GM10266 (cell line): ENCODE measurements at regions not wholly inside any gene's neighbourhood (a gene's known extent, or its start where the extent isn't known, plus 50 kb on each side); places are given as distances from the start of the nearest gene placed in this dataset.

Source experiments
- DNase-seq: peaks from one replicate; pipeline ENCODE4 v3.0.0; 2012; ENCODE audit errors: extremely low spot score
- CTCF ChIP-seq: IDR thresholded peaks from 2 replicates; pipeline ENCODE4 v1.5.1; 2012; ENCODE audit warnings: mild to moderate bottlenecking, low read depth; ENCODE audit not compliant: control insufficient read depth, insufficient read depth; ENCODE audit errors: missing control alignments

- TF ChIP-seq CTCF, result no peak
- peak; percentile 36 for DNase-seq
These were observed 132.9 kb downstream of the OAT start for GRCh38 chr10:124285587-124286527.

GRCh38 chr10:124283949-124284250 is 134.8 kb downstream of the OAT start:
- TF ChIP-seq CTCF, result no peak
- DNase-seq, result no peak

- no peak for TF ChIP-seq CTCF
These were observed 135.3 kb downstream of the OAT start for GRCh38 chr10:124283215-124283948.

GRCh38 chr10:124282326-124282725 is 136.4 kb downstream of the OAT start:
- no peak for DNase-seq
- TF ChIP-seq CTCF, result no peak

More at GRCh38 chr10:124283215-124283948, 135.3 kb downstream of the OAT start:
- DNase-seq, result no peak

- TF ChIP-seq CTCF, result no peak
These were observed 137.1 kb downstream of the OAT start for GRCh38 chr10:124281666-124282065.

GRCh38 chr10:124280916-124281315 is 137.8 kb downstream of the OAT start:
- TF ChIP-seq CTCF, result no peak
- DNase-seq, result no peak

More at GRCh38 chr10:124281666-124282065, 137.1 kb downstream of the OAT start:
- DNase-seq, result no peak

GRCh38 chr10:124279882-124280281 is 138.8 kb downstream of the OAT start:
- DNase-seq, result no peak
- TF ChIP-seq CTCF, result no peak
